ENCODE measurements at regions not wholly inside any gene's neighbourhood (a gene's known extent, or its start where the extent isn't known, plus 50 kb on each side); places are given as distances from the start of the nearest gene placed in this dataset.

DNA sequence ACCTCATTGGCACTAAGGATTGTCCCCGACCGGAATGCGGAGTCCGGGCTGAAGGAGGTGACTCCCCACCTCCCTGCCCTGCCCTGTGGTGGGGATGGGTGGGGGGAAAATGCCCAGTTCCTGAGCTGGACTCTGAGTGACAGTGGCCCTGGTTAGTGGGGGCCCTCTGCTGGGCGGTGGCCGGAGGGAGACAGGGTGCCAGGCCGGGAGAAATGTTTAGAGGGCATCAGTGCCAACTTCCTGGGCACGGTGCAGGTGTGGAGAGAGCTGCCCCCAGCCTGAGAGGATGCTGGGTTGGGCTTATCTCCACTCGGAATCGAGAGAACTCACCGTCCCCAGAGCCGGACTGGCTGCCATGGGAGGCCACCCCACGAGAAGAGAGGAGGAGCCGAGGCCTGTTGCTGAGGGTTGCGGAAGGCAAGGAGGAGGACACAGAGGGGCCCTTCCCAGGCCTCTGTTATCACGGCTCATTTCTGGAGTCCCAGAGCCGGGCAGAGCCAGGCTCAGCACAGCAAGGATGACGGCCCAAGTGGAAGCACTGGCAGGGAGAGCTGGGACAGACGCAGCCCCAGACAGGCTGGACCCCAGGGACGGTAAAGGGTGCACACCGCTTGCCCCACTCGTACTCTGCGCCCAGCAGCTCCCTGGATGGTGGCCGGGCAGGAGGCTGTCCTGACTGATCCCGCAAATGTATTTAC is 156.7 kb downstream of the KIF26A start:
- Histone ChIP-seq H3K4me1 (replicated peaks; ENCODE audit: insufficient read depth) (no peaks in the 10 kb centered on the region), H3K27me3 (ENCODE audit: insufficient read depth, low read depth) (peaks cover 64% of the 10 kb centered on the region), H3K9me2 (ENCODE audit: insufficient read depth) (no peaks in the 10 kb centered on the region), H3K9me3 (ENCODE audit: insufficient read depth, low read depth) (no peaks in the 10 kb centered on the region), H4K20me1 (ENCODE audit: insufficient read depth) (no peaks in the 10 kb centered on the region), H2AFZ (no peak overlapping the region), H3K4me2 (no peak overlapping the region), H3K4me3 (no peak overlapping the region), H3K36me3 (ENCODE audit: low read depth) (no peaks in the 10 kb centered on the region), H3F3A (ENCODE audit: insufficient read depth, low read depth) (no peaks in the 10 kb centered on the region), H3K27ac (no peak overlapping the region), H3K79me2 (ENCODE audit: low read depth) (no peaks in the 10 kb centered on the region)
- TF ChIP-seq CTCF (conservative IDR thresholded peaks at IDR 0.05), result no peak
- TF ChIP-seq EZH2 (IDR thresholded peaks at IDR 0.05; ENCODE audit: low read depth), result no peak
- ChIA-PET CTCF (no interaction called here), POLR2A (ENCODE audit: unreplicated experiment) (interaction anchor here (0.6 kb wide), 1 partner anchor 100 kb away, joined by 7 read pairs; no protein-coding TSS in a partner anchor)
- BruUV-seq (replicated peaks), result no TSS peak
- DNase-seq, result no peak
- intact Hi-C loops (cut with micrococcal nuclease; ENCODE audit: unreplicated experiment), result no loop called here

- TF ChIP-seq CTCF (conservative IDR thresholded peaks at IDR 0.05) (no peak), EZH2 (IDR thresholded peaks at IDR 0.05; ENCODE audit: low read depth) (no peak)
- intact Hi-C loops (cut with micrococcal nuclease; ENCODE audit: unreplicated experiment), result no loop called here
- no peak overlapping the region for H2AFZ ChIP-seq
- H3K36me3 ChIP-seq (ENCODE audit: low read depth), result no peaks in the 10 kb centered on the region
- no peaks in the 10 kb centered on the region for H3K9me2 ChIP-seq (ENCODE audit: insufficient read depth)
- no peak overlapping the region for H3K4me3 ChIP-seq
- H3K4me1 ChIP-seq (replicated peaks; ENCODE audit: insufficient read depth), result no peaks in the 10 kb centered on the region
- POLR2A ChIA-PET (ENCODE audit: unreplicated experiment), result interaction anchor here (0.6 kb wide), 1 partner anchor 99 kb away, joined by 7 read pairs; no protein-coding TSS in a partner anchor
- H4K20me1 ChIP-seq (ENCODE audit: insufficient read depth), result no peaks in the 10 kb centered on the region
- DNase-seq, result no peak
- H3K27ac ChIP-seq, result no peak overlapping the region
- no peaks in the 10 kb centered on the region for H3K79me2 ChIP-seq (ENCODE audit: low read depth)
- H3K27me3 ChIP-seq (ENCODE audit: insufficient read depth, low read depth), result peaks cover 57% of the 10 kb centered on the region
- H3K9me3 ChIP-seq (ENCODE audit: insufficient read depth, low read depth), result no peaks in the 10 kb centered on the region
- CTCF ChIA-PET, result no interaction called here
- BruUV-seq (replicated peaks), result no TSS peak
- no peak overlapping the region for H3K4me2 ChIP-seq
- no peaks in the 10 kb centered on the region for H3F3A ChIP-seq (ENCODE audit: insufficient read depth, low read depth)
These were observed 157.4 kb downstream of the KIF26A start for GRCh38 chr14:104295681-104296387.

DNA sequence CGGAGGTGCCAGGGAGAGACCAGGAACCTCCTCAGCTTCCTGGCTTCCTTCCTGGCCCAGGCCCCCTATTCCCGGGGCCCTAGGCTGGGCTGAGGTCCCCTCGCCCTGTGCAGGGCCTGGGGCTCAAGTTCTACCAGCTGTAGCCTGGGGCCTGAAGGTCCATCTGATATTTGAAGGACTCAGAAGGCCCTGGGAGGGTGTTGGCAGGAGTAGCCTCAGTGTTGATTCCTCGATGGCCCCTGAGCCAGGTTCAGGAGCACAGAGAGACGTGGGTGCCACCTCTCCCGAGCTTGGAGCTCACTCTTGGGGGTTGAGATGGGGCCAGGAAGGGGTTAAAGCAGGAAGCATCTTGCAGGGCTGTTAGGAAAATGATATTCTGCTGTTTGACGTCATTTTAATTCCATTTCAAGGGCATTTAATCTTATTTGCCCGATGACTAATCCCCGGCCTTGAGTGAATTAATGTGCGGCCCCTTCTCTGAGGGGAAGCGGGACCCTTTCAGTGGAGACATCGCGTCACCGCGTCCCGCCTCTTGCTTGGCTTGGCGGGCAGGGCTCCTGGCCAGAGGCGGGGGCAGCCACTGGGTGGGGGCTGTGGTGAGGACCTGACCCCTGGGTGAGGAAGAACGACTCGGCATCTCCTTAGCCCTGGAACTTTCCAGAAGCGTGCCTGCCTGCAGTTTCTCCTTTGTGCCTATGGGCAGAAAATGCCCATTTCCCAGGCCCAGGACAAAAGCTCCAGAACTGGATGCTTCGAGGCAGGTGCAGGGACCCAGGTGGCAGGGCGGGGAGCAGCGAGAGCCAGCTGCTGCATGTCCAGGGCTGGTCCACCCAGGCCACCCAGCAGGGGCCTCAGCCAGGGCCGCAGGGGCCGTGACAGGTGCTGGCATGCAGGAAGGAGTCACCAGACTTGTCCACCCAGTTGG is 158.3 kb downstream of the KIF26A start:
- ChIA-PET POLR2A (ENCODE audit: unreplicated experiment) (no interaction called here), CTCF (no interaction called here)
- TF ChIP-seq EZH2 (IDR thresholded peaks at IDR 0.05; ENCODE audit: low read depth) (no peak), CTCF (conservative IDR thresholded peaks at IDR 0.05) (no peak)
- no peaks in the 10 kb centered on the region for H3K9me2 ChIP-seq (ENCODE audit: insufficient read depth)
- H3F3A ChIP-seq (ENCODE audit: insufficient read depth, low read depth), result no peaks in the 10 kb centered on the region
- no peak for DNase-seq
- no peak overlapping the region for H3K27ac ChIP-seq
- no peaks in the 10 kb centered on the region for H3K79me2 ChIP-seq (ENCODE audit: low read depth)
- H3K36me3 ChIP-seq (ENCODE audit: low read depth), result no peaks in the 10 kb centered on the region
- no TSS peak for BruUV-seq (replicated peaks)
- H4K20me1 ChIP-seq (ENCODE audit: insufficient read depth), result no peaks in the 10 kb centered on the region
- no peak overlapping the region for H2AFZ ChIP-seq
- peaks cover 49% of the 10 kb centered on the region for H3K27me3 ChIP-seq (ENCODE audit: insufficient read depth, low read depth)
- H3K4me2 ChIP-seq, result no peak overlapping the region
- no peaks in the 10 kb centered on the region for H3K9me3 ChIP-seq (ENCODE audit: insufficient read depth, low read depth)
- no peak overlapping the region for H3K4me3 ChIP-seq
- intact Hi-C loops (cut with micrococcal nuclease; ENCODE audit: unreplicated experiment), result no loop called here
- H3K4me1 ChIP-seq (replicated peaks; ENCODE audit: insufficient read depth), result no peaks in the 10 kb centered on the region
